ENCODE measurements at regions not wholly inside any gene's neighbourhood (a gene's known extent, or its start where the extent isn't known, plus 50 kb on each side); places are given as distances from the start of the nearest gene placed in this dataset.

DNA sequence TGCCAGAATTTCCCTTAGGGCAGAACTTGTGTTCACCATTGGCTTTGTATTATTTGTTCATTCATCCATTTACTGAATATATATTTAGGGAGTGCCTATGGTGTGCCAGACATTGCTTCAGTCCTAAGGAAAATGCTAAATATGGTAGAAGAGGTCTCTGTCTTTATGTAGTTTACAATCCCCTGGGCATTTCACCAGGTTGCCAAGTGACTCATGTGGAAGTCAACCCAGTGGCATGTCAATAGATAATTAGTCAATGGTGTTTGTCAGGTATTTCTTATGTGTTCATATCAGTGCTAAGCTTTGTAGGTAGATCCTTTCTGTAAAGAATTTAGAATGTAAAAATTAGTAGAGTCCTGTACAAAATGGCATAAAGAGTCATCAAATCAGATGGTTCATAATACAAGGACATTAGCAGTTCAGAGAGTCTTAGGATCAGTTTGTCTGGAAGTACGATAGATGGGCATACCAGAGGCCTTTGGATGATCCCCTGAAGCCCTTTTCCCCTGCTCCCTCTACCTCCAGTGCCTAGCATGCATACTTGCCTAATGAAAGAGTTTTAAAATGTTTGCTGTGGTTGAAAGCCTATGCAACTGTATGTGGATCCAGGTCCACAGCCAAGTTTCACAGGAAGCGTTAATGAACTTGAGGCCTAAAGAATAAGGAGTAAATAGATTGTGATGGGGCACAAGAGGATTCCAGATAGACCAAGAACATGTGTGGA lies 58.5 kb upstream of the SESN3 start:
- no TSS peak for BruUV-seq (replicated peaks)
- Histone ChIP-seq H3K27me3 (ENCODE audit: control insufficient read depth, insufficient read depth, low read length) (peaks cover 12% of the 10 kb centered on the region), H3K27ac (ENCODE audit: low read length) (no peak overlapping the region), H3K4me1 (ENCODE audit: control insufficient read depth, insufficient read depth, low read length) (no peaks in the 10 kb centered on the region), H3K4me3 (ENCODE audit: low read depth in 2 of 2, low read length in 2 of 2) (no peak overlapping the region), H3K9me3 (ENCODE audit: control insufficient read depth, insufficient read depth, low read depth, low read length) (no peaks in the 10 kb centered on the region), H3K36me3 (ENCODE audit: control insufficient read depth, insufficient read depth, low read length) (no peaks in the 10 kb centered on the region)
- in situ Hi-C loops (cut with HindIII; ENCODE audit: low pct_unique_long_range_greater_than_20kb, low sequenced_read_pairs) (no loop called here), intact Hi-C loops (cut with micrococcal nuclease; ENCODE audit: unreplicated experiment) (no loop called here)
- POLR2A ChIA-PET = no interaction called here
- DNase-seq (ENCODE audit: low read depth, low spot score) (no peak), ATAC-seq (no peak)
- CTCF ChIA-PET = no interaction called here
- TF ChIP-seq SIN3A (IDR thresholded peaks at IDR 0.05; ENCODE audit: borderline replicate concordance, insufficient read depth, low read depth, low read length) (no peak), TCF7L2 (IDR thresholded peaks at IDR 0.05; ENCODE audit: low read depth, low read length) (no peak), POLR2AphosphoS5 (IDR thresholded peaks at IDR 0.05; ENCODE audit: low read depth, low read length) (no peak)
- TF ChIP-seq, protein P1, sequence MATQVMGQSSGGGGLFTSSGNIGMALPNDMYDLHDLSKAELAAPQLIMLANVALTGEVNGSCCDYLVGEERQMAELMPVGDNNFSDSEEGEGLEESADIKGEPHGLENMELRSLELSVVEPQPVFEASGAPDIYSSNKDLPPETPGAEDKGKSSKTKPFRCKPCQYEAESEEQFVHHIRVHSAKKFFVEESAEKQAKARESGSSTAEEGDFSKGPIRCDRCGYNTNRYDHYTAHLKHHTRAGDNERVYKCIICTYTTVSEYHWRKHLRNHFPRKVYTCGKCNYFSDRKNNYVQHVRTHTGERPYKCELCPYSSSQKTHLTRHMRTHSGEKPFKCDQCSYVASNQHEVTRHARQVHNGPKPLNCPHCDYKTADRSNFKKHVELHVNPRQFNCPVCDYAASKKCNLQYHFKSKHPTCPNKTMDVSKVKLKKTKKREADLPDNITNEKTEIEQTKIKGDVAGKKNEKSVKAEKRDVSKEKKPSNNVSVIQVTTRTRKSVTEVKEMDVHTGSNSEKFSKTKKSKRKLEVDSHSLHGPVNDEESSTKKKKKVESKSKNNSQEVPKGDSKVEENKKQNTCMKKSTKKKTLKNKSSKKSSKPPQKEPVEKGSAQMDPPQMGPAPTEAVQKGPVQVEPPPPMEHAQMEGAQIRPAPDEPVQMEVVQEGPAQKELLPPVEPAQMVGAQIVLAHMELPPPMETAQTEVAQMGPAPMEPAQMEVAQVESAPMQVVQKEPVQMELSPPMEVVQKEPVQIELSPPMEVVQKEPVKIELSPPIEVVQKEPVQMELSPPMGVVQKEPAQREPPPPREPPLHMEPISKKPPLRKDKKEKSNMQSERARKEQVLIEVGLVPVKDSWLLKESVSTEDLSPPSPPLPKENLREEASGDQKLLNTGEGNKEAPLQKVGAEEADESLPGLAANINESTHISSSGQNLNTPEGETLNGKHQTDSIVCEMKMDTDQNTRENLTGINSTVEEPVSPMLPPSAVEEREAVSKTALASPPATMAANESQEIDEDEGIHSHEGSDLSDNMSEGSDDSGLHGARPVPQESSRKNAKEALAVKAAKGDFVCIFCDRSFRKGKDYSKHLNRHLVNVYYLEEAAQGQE (IDR thresholded peaks at IDR 0.05; ENCODE audit: insufficient read depth in 1 of 2, low read depth in 2 of 2, low read length in 1 of 2) = no peak
- TF ChIP-seq, protein P2, sequence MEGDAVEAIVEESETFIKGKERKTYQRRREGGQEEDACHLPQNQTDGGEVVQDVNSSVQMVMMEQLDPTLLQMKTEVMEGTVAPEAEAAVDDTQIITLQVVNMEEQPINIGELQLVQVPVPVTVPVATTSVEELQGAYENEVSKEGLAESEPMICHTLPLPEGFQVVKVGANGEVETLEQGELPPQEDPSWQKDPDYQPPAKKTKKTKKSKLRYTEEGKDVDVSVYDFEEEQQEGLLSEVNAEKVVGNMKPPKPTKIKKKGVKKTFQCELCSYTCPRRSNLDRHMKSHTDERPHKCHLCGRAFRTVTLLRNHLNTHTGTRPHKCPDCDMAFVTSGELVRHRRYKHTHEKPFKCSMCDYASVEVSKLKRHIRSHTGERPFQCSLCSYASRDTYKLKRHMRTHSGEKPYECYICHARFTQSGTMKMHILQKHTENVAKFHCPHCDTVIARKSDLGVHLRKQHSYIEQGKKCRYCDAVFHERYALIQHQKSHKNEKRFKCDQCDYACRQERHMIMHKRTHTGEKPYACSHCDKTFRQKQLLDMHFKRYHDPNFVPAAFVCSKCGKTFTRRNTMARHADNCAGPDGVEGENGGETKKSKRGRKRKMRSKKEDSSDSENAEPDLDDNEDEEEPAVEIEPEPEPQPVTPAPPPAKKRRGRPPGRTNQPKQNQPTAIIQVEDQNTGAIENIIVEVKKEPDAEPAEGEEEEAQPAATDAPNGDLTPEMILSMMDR (IDR thresholded peaks at IDR 0.05) = no peak

DNA sequence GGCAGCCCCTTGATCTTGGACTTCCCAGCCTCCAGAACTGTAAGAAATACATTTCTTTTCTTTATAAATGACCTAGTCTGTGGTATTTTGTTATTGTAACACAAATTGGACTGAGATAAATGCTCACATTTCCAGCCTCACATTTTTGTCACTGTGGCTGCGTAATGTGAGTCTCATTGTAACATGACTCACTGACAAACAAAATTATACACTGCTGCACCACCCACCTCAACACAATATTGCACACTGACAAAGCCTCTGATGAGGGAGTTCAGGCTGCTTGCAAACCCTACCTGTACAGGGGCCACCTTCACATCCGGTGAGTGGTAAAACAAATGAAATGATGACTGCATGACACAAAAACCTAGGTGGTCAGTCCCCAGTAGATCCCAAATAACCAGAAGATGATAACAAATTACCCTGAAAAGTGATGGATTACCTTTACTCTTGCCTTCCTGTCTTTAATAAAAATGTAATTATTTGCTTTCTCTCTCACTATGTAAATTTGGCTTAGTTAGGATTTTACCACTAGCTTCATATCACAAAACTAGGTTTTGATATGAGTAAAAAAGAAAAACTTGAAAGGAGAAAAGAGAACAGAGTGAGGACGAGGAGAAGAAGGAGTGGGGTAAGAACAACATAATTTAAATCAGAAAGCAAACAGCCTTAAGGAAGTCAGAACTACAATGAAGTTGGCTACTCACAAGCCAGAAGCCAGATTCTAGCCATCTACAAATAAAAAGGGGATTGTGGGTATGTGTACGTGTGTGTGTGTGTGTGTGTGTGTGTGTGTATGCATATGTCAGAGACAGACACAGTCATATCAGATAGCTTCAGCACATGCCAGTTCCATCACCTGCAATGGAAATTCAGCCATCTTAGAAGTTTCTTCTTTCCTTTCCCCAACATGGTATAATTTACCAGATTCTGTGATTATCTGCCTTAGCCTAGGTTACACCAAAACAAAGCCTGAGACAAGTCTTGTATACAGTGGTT lies 53.4 kb upstream of the SESN3 start:
- in situ Hi-C loops (cut with HindIII; ENCODE audit: low pct_unique_long_range_greater_than_20kb, low sequenced_read_pairs) = no loop called here
- peaks cover 7% of the 10 kb centered on the region for H3K27me3 ChIP-seq (ENCODE audit: control insufficient read depth, insufficient read depth, low read length)
- no peak for ATAC-seq
- no peak overlapping the region for H3K27ac ChIP-seq (ENCODE audit: low read length)
- CTCF ChIA-PET = no interaction called here
- no peak for DNase-seq (ENCODE audit: low read depth, low spot score)
- POLR2A ChIA-PET = no interaction called here
- H3K4me1 ChIP-seq (ENCODE audit: control insufficient read depth, insufficient read depth, low read length) = no peaks in the 10 kb centered on the region
- intact Hi-C loops (cut with micrococcal nuclease; ENCODE audit: unreplicated experiment) = no loop called here
- no peak overlapping the region for H3K4me3 ChIP-seq (ENCODE audit: low read depth in 2 of 2, low read length in 2 of 2)
- no peaks in the 10 kb centered on the region for H3K9me3 ChIP-seq (ENCODE audit: control insufficient read depth, insufficient read depth, low read depth, low read length)
- BruUV-seq (replicated peaks) = no TSS peak
- no peak for TF ChIP-seq TCF7L2 (IDR thresholded peaks at IDR 0.05; ENCODE audit: low read depth, low read length)
- TF ChIP-seq, protein P2 (IDR thresholded peaks at IDR 0.05) = no peak
- no peak for TF ChIP-seq SIN3A (IDR thresholded peaks at IDR 0.05; ENCODE audit: borderline replicate concordance, insufficient read depth, low read depth, low read length)
- TF ChIP-seq, protein P1 (IDR thresholded peaks at IDR 0.05; ENCODE audit: insufficient read depth in 1 of 2, low read depth in 2 of 2, low read length in 1 of 2) = no peak
- no peak for TF ChIP-seq POLR2AphosphoS5 (IDR thresholded peaks at IDR 0.05; ENCODE audit: low read depth, low read length)
- H3K36me3 ChIP-seq (ENCODE audit: control insufficient read depth, insufficient read depth, low read length) = no peaks in the 10 kb centered on the region

All from Panc1 (cell line).